ENCODE measurements at regions not wholly inside any gene's neighbourhood (a gene's known extent, or its start where the extent isn't known, plus 50 kb on each side); places are given as distances from the start of the nearest gene placed in this dataset.

DNA sequence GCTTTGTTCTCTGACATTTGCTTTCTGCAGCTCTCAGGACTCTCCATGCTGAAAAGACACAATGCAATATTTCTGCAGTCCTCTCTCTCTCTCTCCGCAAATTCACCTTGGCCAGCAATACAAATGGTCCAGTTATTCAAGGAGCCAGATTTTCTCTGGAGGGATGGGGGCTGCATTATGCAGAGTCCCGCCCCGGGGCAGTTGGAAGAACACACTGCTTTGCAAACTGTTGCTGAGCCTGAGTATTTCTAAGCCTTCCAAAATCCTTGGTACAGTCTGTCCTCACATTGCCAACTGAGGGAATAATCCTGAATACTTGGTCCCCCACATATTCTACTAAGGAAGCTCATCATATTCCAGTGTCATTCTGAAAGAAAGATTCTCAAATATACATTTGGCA is 94.3 kb upstream of the ZC3H12C start:
- TF ChIP-seq POLR2A (IDR thresholded peaks at IDR 0.05) = no peak
- TF ChIP-seq, protein P1, sequence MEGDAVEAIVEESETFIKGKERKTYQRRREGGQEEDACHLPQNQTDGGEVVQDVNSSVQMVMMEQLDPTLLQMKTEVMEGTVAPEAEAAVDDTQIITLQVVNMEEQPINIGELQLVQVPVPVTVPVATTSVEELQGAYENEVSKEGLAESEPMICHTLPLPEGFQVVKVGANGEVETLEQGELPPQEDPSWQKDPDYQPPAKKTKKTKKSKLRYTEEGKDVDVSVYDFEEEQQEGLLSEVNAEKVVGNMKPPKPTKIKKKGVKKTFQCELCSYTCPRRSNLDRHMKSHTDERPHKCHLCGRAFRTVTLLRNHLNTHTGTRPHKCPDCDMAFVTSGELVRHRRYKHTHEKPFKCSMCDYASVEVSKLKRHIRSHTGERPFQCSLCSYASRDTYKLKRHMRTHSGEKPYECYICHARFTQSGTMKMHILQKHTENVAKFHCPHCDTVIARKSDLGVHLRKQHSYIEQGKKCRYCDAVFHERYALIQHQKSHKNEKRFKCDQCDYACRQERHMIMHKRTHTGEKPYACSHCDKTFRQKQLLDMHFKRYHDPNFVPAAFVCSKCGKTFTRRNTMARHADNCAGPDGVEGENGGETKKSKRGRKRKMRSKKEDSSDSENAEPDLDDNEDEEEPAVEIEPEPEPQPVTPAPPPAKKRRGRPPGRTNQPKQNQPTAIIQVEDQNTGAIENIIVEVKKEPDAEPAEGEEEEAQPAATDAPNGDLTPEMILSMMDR (IDR thresholded peaks at IDR 0.05) = no peak
